VCaP (cell line): ENCODE measurements at regions not wholly inside any gene's neighbourhood (a gene's known extent, or its start where the extent isn't known, plus 50 kb on each side); places are given as distances from the start of the nearest gene placed in this dataset.

ENCODE experiments used
- H3K27ac ChIP-seq: fragments of 450-650 bp; 2 replicates; pipeline ENCODE4 v1.5.1; 2017
- TF ChIP-seq, protein P1 (sequence below): fragments of 450-650 bp; conservative IDR thresholded peaks from 2 replicates; pipeline ENCODE4 v1.5.1; 2017; ENCODE audit warnings: mild to moderate bottlenecking, moderate library complexity

DNA sequence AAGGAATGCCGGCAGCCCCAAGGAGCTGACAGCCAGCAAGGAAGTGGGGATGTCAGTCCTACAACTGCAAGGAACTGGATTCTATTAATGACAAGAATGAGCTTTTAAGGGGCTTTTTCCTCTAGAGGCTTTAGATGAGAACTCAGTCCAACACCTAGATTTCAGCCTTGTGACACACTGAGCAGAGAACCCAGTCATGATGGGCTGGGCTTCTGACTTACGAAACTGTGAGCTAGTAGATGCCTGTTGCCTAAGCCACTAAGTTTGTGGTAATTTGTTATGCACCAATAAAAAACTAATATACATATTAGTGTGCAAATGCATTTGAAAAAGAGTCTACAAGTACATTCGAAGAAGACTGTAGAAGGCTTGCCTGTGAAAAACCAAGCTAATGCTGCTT is 263.3 kb downstream of the SOX4 start:
- TF ChIP-seq, protein P1, sequence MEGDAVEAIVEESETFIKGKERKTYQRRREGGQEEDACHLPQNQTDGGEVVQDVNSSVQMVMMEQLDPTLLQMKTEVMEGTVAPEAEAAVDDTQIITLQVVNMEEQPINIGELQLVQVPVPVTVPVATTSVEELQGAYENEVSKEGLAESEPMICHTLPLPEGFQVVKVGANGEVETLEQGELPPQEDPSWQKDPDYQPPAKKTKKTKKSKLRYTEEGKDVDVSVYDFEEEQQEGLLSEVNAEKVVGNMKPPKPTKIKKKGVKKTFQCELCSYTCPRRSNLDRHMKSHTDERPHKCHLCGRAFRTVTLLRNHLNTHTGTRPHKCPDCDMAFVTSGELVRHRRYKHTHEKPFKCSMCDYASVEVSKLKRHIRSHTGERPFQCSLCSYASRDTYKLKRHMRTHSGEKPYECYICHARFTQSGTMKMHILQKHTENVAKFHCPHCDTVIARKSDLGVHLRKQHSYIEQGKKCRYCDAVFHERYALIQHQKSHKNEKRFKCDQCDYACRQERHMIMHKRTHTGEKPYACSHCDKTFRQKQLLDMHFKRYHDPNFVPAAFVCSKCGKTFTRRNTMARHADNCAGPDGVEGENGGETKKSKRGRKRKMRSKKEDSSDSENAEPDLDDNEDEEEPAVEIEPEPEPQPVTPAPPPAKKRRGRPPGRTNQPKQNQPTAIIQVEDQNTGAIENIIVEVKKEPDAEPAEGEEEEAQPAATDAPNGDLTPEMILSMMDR: no peak
- H3K27ac ChIP-seq: no peak overlapping the region

DNA sequence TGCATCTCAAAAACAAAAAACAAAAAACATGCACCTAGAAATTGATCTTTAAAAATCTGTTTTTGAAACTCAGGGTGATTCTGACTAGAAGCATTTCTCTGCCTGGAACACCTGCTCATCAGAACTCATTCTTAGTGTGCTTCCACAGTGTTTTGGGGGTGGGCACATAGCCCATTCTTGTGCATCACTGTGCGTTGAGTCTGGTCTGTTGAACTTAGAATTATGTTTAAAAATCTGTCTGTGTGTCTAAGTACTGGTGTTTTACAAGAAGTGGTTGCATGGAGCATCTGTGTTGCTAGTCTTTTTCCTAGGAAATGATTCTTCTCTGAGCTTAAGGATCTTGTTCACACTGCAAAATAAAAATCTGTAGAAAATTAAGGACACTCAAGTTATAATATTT is 264.5 kb downstream of the SOX4 start:
- TF ChIP-seq, protein P1: no peak
- no peak overlapping the region for H3K27ac ChIP-seq

DNA sequence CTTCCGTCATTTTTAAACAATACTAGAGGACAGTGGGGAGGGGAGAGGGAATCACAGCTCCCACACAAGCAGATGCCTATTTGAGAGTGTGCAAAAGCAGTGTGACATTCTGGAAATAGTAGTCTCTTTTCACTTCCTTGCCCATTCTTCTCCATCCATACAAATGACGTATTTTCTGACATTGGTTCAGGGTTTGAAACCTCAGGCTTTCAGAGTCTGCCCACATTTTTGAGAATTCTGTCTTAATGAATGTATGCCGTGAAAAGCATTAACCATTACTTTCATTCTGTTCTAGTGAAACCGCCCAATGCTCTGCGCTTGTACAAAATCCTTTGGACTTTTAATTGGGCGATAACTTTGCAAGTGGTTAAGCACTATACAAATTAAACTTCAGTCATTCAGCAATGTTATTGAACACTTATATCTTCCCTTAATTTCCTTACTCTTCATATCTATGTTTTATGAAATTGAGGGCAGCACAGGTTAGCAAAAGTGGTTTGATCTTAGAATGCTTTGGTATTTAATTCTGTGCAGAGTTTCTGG is 265.7 kb downstream of the SOX4 start:
- H3K27ac ChIP-seq: no peak overlapping the region
- TF ChIP-seq, protein P1: no peak

DNA sequence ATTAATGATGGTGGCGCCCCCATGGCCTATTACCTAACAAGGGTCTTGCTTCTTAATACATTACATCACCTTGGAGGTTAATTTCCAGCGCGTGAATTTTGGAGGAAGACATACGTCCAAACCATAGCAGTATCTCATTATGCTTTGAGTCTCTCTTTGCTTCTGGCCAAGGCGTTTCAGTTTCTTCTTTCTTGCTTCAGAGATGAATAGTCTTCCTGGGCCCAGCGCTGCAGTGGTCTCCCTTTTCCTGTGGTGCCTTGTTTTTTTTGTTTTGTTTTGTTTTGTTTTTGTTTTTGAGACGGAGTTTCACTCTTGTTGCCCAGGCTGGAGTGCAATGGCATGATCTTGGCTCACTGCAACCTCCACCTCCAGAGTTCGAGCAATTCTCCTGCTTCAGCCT is 268.4 kb downstream of the SOX4 start:
- TF ChIP-seq, protein P1: no peak
- no peak overlapping the region for H3K27ac ChIP-seq

DNA sequence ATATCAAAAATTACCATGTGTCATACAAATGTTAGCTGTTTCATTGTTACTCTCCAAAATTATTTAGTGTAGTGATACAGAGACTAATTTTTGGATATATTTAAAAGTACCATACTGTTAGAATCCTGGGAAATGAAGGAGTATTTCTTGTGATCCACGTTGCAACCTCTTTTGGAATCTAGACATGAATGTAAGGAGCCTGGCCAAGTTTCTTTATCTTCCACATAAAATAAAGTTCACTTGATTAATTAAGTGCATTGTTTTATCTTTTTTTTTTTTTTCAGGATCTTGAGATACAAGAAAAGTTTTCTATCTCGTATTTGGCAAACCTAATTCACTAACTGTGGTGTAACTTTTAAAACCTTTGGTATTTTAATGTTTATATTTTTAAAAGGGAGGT is 270.7 kb downstream of the SOX4 start:
- TF ChIP-seq, protein P1: no peak
- no peak overlapping the region for H3K27ac ChIP-seq

DNA sequence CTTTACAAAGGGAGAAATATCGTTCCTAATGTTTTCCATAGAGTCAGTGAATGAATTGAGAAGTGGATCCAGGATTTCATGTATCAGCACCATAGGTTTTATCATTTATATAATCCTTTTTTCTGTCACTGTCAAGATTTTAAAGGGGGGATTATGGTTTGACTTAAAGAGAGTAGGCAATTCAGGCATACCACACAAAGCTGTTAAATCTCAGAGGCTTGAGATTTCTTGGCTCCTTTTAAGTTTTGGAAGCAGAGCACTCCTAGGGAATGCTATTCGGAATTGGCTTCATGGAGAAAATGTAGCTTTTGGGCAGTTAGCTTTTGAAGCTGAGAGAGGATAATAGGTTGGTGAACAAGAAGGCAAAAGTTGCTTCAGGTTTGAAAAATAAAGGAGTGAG is 274.7 kb downstream of the SOX4 start:
- no peak overlapping the region for H3K27ac ChIP-seq
- TF ChIP-seq, protein P1: no peak

DNA sequence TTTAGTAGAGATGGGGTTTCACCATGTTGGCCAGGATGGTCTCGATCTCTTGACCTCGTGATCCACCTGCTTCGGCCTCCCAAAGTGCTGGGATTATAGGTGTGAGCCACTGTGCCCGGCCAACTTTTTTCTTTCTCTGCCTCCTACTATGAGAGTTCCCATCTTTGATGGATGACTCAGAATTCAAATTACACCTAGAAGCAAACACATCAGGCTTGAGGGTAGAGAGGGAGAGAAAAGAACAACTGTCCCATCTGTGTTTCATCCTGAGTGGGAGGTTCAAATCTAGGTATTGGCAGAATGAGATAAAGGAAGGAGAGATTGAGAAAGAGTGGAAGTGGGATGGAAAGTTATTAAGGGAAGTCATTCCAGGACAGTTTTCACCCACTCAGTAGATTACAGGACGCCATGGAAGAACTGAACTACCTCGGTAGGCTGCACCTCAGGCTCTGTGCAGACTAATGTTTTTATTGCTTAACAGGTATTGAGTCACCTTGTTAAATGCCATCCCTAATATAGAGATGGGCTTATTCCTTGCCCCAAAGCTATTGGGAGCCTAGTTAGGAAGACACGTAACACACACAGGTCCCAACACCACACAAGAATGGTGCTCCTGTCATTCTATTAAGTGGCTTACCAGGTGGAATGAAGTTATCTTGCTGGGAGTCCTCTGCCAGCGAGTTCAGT is 275.7 kb downstream of the SOX4 start:
- no peak overlapping the region for H3K27ac ChIP-seq
- TF ChIP-seq, protein P1: no peak
